ENCODE measurements at regions not wholly inside any gene's neighbourhood (a gene's known extent, or its start where the extent isn't known, plus 50 kb on each side); places are given as distances from the start of the nearest gene placed in this dataset.

DNA sequence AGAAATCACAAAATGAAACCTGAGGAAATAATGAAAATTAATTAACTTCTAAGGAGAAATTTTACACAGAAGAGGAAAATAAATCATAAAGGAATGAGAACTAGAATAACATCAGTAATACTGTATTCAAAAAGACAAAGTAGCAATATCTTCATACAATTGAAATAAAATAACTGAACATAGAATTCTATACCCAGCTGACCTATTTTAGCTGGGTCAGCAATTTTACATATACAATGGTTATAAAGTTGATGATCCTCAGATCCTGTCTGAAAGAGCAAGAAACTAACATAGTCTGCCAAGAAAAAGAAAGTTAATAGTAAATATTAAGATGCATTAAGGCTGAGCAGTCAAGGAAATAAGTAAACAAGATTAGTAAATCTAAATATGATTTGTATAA, 93.0 kb upstream of the P3H2 start:
- TF ChIP-seq, protein P1, sequence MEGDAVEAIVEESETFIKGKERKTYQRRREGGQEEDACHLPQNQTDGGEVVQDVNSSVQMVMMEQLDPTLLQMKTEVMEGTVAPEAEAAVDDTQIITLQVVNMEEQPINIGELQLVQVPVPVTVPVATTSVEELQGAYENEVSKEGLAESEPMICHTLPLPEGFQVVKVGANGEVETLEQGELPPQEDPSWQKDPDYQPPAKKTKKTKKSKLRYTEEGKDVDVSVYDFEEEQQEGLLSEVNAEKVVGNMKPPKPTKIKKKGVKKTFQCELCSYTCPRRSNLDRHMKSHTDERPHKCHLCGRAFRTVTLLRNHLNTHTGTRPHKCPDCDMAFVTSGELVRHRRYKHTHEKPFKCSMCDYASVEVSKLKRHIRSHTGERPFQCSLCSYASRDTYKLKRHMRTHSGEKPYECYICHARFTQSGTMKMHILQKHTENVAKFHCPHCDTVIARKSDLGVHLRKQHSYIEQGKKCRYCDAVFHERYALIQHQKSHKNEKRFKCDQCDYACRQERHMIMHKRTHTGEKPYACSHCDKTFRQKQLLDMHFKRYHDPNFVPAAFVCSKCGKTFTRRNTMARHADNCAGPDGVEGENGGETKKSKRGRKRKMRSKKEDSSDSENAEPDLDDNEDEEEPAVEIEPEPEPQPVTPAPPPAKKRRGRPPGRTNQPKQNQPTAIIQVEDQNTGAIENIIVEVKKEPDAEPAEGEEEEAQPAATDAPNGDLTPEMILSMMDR (IDR thresholded peaks at IDR 0.05; ENCODE audit: borderline replicate concordance, extremely low read depth, low read length, poor library complexity, severe bottlenecking): no peak
- TF ChIP-seq EZH2 (IDR thresholded peaks at IDR 0.05; ENCODE audit: borderline replicate concordance, low read depth, low read length, severe bottlenecking): no peak
- Histone ChIP-seq H3K79me2 (ENCODE audit: insufficient read depth, low read length) (no peaks in the 10 kb centered on the region), H3K27me3 (ENCODE audit: insufficient read depth, low read length, poor library complexity) (no peaks in the 10 kb centered on the region), H3K27ac (ENCODE audit: low read length) (no peak overlapping the region), H4K20me1 (ENCODE audit: insufficient read depth, low read length) (no peaks in the 10 kb centered on the region), H2AFZ (ENCODE audit: low read depth, low read length) (no peak overlapping the region), H3K9me3 (ENCODE audit: insufficient read depth, low read length, severe bottlenecking) (no peaks in the 10 kb centered on the region), H3K9ac (ENCODE audit: low read depth, low read length) (no peak overlapping the region), H3K4me2 (ENCODE audit: insufficient read depth, low read length) (no peak overlapping the region), H3K4me1 (ENCODE audit: insufficient read depth, low read length) (no peaks in the 10 kb centered on the region), H3K36me3 (ENCODE audit: insufficient read depth, low read length) (no peaks in the 10 kb centered on the region), H3K4me3 (ENCODE audit: low read depth in 1 of 2, low read length in 2 of 2) (no peak overlapping the region)
- DNase-seq: no peak
- ATAC-seq (ENCODE audit: insufficient read depth, low read depth): no peak

GRCh38 chr3:190210608-190211007, 89.9 kb upstream of the P3H2 start:
- Histone ChIP-seq H4K20me1 (ENCODE audit: insufficient read depth, low read length) (no peaks in the 10 kb centered on the region), H3K27me3 (ENCODE audit: insufficient read depth, low read length, poor library complexity) (no peaks in the 10 kb centered on the region), H3K4me1 (ENCODE audit: insufficient read depth, low read length) (no peaks in the 10 kb centered on the region), H3K4me3 (ENCODE audit: low read depth in 1 of 2, low read length in 2 of 2) (no peak overlapping the region), H3K9me3 (ENCODE audit: insufficient read depth, low read length, severe bottlenecking) (no peaks in the 10 kb centered on the region), H3K4me2 (ENCODE audit: insufficient read depth, low read length) (no peak overlapping the region), H2AFZ (ENCODE audit: low read depth, low read length) (no peak overlapping the region), H3K9ac (ENCODE audit: low read depth, low read length) (no peak overlapping the region), H3K36me3 (ENCODE audit: insufficient read depth, low read length) (no peaks in the 10 kb centered on the region), H3K27ac (ENCODE audit: low read length) (no peak overlapping the region), H3K79me2 (ENCODE audit: insufficient read depth, low read length) (no peaks in the 10 kb centered on the region)
- TF ChIP-seq EZH2 (IDR thresholded peaks at IDR 0.05; ENCODE audit: borderline replicate concordance, low read depth, low read length, severe bottlenecking): no peak
- TF ChIP-seq, protein P1 (IDR thresholded peaks at IDR 0.05; ENCODE audit: borderline replicate concordance, extremely low read depth, low read length, poor library complexity, severe bottlenecking): no peak
- ATAC-seq (ENCODE audit: insufficient read depth, low read depth) (no peak), DNase-seq (no peak)

GRCh38 chr3:190209533-190209932, 88.8 kb upstream of the P3H2 start:
- H3K79me2 ChIP-seq (ENCODE audit: insufficient read depth, low read length): no peaks in the 10 kb centered on the region
- ATAC-seq (ENCODE audit: insufficient read depth, low read depth) (no peak), DNase-seq (no peak)
- no peaks in the 10 kb centered on the region for H3K36me3 ChIP-seq (ENCODE audit: insufficient read depth, low read length)
- H4K20me1 ChIP-seq (ENCODE audit: insufficient read depth, low read length): no peaks in the 10 kb centered on the region
- H3K27me3 ChIP-seq (ENCODE audit: insufficient read depth, low read length, poor library complexity): no peaks in the 10 kb centered on the region
- no peak overlapping the region for H3K27ac ChIP-seq (ENCODE audit: low read length)
- H3K9me3 ChIP-seq (ENCODE audit: insufficient read depth, low read length, severe bottlenecking): no peaks in the 10 kb centered on the region
- TF ChIP-seq, protein P1 (IDR thresholded peaks at IDR 0.05; ENCODE audit: borderline replicate concordance, extremely low read depth, low read length, poor library complexity, severe bottlenecking): no peak
- TF ChIP-seq EZH2 (IDR thresholded peaks at IDR 0.05; ENCODE audit: borderline replicate concordance, low read depth, low read length, severe bottlenecking): no peak
- no peak overlapping the region for H3K9ac ChIP-seq (ENCODE audit: low read depth, low read length)
- H3K4me2 ChIP-seq (ENCODE audit: insufficient read depth, low read length): no peak overlapping the region
- no peak overlapping the region for H3K4me3 ChIP-seq (ENCODE audit: low read depth in 1 of 2, low read length in 2 of 2)
- no peak overlapping the region for H2AFZ ChIP-seq (ENCODE audit: low read depth, low read length)
- no peaks in the 10 kb centered on the region for H3K4me1 ChIP-seq (ENCODE audit: insufficient read depth, low read length)

DNA sequence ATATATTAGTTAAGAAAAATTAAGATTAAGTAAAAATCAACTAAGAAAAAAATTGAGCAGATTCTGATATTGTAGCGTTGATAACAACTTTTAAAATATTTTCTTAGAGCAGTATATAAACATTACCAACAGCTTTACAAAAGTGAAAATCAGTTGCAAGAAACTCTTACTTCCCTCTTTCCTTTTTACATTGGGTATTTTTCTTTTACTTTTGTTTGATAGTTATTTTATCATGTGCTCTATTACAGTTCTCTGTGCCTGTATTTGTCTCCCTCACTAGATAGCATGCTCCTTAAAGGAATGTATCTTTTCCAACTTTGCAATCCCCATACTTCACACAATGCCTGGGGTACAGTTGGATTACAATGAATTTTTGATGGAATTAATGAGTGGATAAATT, 87.5 kb upstream of the P3H2 start:
- H3K27me3 ChIP-seq (ENCODE audit: insufficient read depth, low read length, poor library complexity): no peaks in the 10 kb centered on the region
- H3K4me2 ChIP-seq (ENCODE audit: insufficient read depth, low read length): no peak overlapping the region
- H3K36me3 ChIP-seq (ENCODE audit: insufficient read depth, low read length): no peaks in the 10 kb centered on the region
- DNase-seq (no peak), ATAC-seq (ENCODE audit: insufficient read depth, low read depth) (no peak)
- no peak overlapping the region for H3K27ac ChIP-seq (ENCODE audit: low read length)
- H3K79me2 ChIP-seq (ENCODE audit: insufficient read depth, low read length): no peaks in the 10 kb centered on the region
- H3K4me3 ChIP-seq (ENCODE audit: low read depth in 1 of 2, low read length in 2 of 2): no peak overlapping the region
- TF ChIP-seq, protein P1 (IDR thresholded peaks at IDR 0.05; ENCODE audit: borderline replicate concordance, extremely low read depth, low read length, poor library complexity, severe bottlenecking): no peak
- no peak for TF ChIP-seq EZH2 (IDR thresholded peaks at IDR 0.05; ENCODE audit: borderline replicate concordance, low read depth, low read length, severe bottlenecking)
- no peak overlapping the region for H2AFZ ChIP-seq (ENCODE audit: low read depth, low read length)
- no peaks in the 10 kb centered on the region for H3K4me1 ChIP-seq (ENCODE audit: insufficient read depth, low read length)
- H3K9ac ChIP-seq (ENCODE audit: low read depth, low read length): no peak overlapping the region
- no peaks in the 10 kb centered on the region for H4K20me1 ChIP-seq (ENCODE audit: insufficient read depth, low read length)
- no peaks in the 10 kb centered on the region for H3K9me3 ChIP-seq (ENCODE audit: insufficient read depth, low read length, severe bottlenecking)
